ENCODE measurements at regions not wholly inside any gene's neighbourhood (a gene's known extent, or its start where the extent isn't known, plus 50 kb on each side); places are given as distances from the start of the nearest gene placed in this dataset.

- Histone ChIP-seq H3K27me3 (ENCODE audit: control insufficient read depth in 3 of 3, insufficient read depth in 3 of 3, low read length in 2 of 3) (no peaks in the 10 kb centered on the region), H3K36me3 (ENCODE audit: control insufficient read depth in 4 of 4, insufficient read depth in 4 of 4, low read length in 4 of 4) (no peaks in the 10 kb centered on the region), H3K9ac (ENCODE audit: insufficient read depth in 1 of 2, low read length in 2 of 2) (no peak overlapping the region), H3K9me3 (ENCODE audit: control insufficient read depth in 4 of 4, insufficient read depth in 3 of 4, low read length in 3 of 4) (peaks cover 0 to 2% (median 0%) of the 10 kb centered on the region in 4 donors), H3K4me3 (no peak overlapping the region), H3K27ac (ENCODE audit: low read depth in 1 of 2, low read length in 1 of 2) (no peak overlapping the region), H3K4me1 (ENCODE audit: control insufficient read depth in 5 of 5, insufficient read depth in 5 of 5, low read length in 5 of 5) (no peaks in the 10 kb centered on the region)
- DNase-seq (no peak), ATAC-seq (ENCODE audit: insufficient read depth, low FRiP score) (no peak)
- TF ChIP-seq CTCF (IDR thresholded peaks at IDR 0.05; ENCODE audit: control extremely low read depth, extremely low read depth), result no peak
- 62 to 68% methylated on average over 3 of the region's 3 CpGs for WGBS, 2 donors
These were observed 52.2 kb upstream of the SMIM30 start for GRCh38 chr7:113170591-113170990.
